ENCODE measurements at regions not wholly inside any gene's neighbourhood (a gene's known extent, or its start where the extent isn't known, plus 50 kb on each side); places are given as distances from the start of the nearest gene placed in this dataset.
"Not testable (repeated sequence)": the region's sequence is repeated elsewhere in the genome, so short reads cannot be mapped to it uniquely, and the experiment has no call there.

- DNase-seq = no peak
Observed at GRCh38 chr5:40220260-40220659, 459.5 kb upstream of the PTGER4 start.

GRCh38 chr5:40217553-40217952, 462.2 kb upstream of the PTGER4 start:
- no peak for DNase-seq

GRCh38 chr5:40210694-40211093, 469.0 kb upstream of the PTGER4 start:
- no peak for DNase-seq

GRCh38 chr5:40206030-40206429, 473.7 kb upstream of the PTGER4 start:
- no peak for DNase-seq

- DNase-seq = no peak
Observed at GRCh38 chr5:40204144-40204543, 475.6 kb upstream of the PTGER4 start.

- DNase-seq = no peak
Observed at GRCh38 chr5:40202814-40203440, 476.8 kb upstream of the PTGER4 start.

- no peak for DNase-seq
Observed at GRCh38 chr5:40198736-40199135, 481.0 kb upstream of the PTGER4 start.

GRCh38 chr5:40195574-40195973, 484.1 kb upstream of the PTGER4 start:
- not testable (repeated sequence) for DNase-seq

- no peak for DNase-seq
Observed at GRCh38 chr5:40191150-40191549, 488.6 kb upstream of the PTGER4 start.

- no peak for DNase-seq
Observed at GRCh38 chr5:40172721-40173120, 507.0 kb upstream of the PTGER4 start.

- DNase-seq = no peak
Observed at GRCh38 chr5:40171971-40172370, 507.7 kb upstream of the PTGER4 start.

- DNase-seq = no peak
Observed at GRCh38 chr5:40167283-40167682, 512.4 kb upstream of the PTGER4 start.

- no peak for DNase-seq
Observed at GRCh38 chr5:40166802-40167201, 512.9 kb upstream of the PTGER4 start.

- DNase-seq = peak; percentile 1
Observed at GRCh38 chr5:40165789-40166728, 513.7 kb upstream of the PTGER4 start.

GRCh38 chr5:40165106-40165788, 514.5 kb upstream of the PTGER4 start:
- no peak for DNase-seq

- DNase-seq = no peak
Observed at GRCh38 chr5:40160435-40160834, 519.3 kb upstream of the PTGER4 start.

- no peak for DNase-seq
Observed at GRCh38 chr5:40154194-40154593, 525.5 kb upstream of the PTGER4 start.

- DNase-seq = no peak
Observed at GRCh38 chr5:40150896-40151295, 528.8 kb upstream of the PTGER4 start.

- DNase-seq = no peak
Observed at GRCh38 chr5:40141896-40142295, 537.8 kb upstream of the PTGER4 start.

- DNase-seq = no peak
Observed at GRCh38 chr5:40141418-40141817, 538.3 kb upstream of the PTGER4 start.

- DNase-seq = no peak
Observed at GRCh38 chr5:40137223-40137622, 542.5 kb upstream of the PTGER4 start.

GRCh38 chr5:40134883-40135520, 544.7 kb upstream of the PTGER4 start:
- no peak for DNase-seq

- no peak for DNase-seq
Observed at GRCh38 chr5:40124367-40124766, 555.3 kb upstream of the PTGER4 start.
